Right forelimb (tissue), 1 donor: ENCODE measurements at regions not wholly inside any gene's neighbourhood (a gene's known extent, or its start where the extent isn't known, plus 50 kb on each side); places are given as distances from the start of the nearest gene placed in this dataset.
"Not testable (repeated sequence)": the region's sequence is repeated elsewhere in the genome, so short reads cannot be mapped to it uniquely, and the experiment has no call there.

Experiments used
- DNase-seq: peaks from one replicate; pipeline ENCODE4 v3.0.0-alpha.2; 2018

DNA sequence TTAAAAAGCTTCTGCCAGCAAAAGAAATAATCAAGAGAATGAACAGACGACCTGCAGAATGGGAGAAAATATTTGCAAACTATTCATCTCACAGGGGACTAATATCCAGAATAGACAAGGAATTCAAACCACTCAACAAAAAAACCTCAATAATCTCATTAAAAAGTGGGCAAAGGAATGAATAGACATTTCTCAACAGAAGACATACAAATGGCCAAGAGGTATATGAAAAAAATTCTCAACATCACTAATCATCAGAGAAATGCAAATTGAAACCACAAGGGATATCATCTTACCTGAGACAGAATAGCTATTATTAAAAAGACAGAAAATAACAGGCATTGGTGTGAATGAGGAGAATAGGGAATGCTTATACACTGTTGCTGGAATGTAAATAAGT, 270.0 kb downstream of the DACT1 start:
- DNase-seq = no peak

DNA sequence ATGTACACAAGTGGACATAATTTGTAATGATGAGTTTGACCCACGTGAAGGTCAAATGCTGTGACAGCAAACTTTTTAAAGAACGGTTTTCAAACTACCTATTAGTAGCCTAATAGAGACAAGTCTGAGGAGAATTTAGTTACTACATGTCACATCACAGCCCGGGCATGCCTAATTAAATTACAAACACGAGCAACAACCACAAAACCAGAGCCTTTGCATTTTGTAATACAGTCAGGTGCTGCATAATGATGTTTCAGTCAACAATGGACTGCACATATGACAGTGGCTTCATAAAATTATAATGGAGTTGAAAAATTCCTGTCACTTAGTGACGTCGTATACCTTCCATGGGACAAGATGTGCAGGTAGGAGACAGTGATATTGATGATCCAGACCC, 274.5 kb downstream of the DACT1 start:
- no peak for DNase-seq

DNA sequence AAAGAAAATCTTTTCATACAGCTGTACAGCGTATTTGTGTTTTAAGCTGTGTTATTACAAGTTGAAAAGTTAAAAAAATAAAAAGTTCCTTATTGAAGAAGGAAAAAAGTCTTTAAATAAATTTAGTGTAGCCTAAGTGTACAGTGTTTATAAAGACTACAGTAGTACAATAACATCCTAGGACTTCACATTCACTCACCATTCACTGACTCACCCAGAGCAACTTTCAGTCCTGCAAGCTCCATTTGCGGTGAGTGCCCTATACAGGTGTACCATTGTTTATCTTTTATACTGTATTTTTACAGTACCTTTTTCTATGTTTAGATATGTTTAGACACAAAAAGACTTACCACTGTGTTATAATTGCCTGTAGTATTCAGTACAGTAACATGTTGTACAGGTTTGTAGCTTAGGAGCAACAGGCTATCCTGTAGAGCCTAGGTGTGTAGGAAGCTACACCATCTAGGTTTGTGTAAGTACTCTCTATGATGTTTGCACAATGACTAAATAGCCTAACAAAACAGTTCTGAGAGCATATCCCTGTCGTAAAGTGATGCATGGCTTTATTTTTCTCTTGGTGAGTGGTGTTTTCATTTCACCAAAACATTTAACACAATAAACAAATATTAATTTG, 275.2 kb downstream of the DACT1 start:
- no peak for DNase-seq

DNA sequence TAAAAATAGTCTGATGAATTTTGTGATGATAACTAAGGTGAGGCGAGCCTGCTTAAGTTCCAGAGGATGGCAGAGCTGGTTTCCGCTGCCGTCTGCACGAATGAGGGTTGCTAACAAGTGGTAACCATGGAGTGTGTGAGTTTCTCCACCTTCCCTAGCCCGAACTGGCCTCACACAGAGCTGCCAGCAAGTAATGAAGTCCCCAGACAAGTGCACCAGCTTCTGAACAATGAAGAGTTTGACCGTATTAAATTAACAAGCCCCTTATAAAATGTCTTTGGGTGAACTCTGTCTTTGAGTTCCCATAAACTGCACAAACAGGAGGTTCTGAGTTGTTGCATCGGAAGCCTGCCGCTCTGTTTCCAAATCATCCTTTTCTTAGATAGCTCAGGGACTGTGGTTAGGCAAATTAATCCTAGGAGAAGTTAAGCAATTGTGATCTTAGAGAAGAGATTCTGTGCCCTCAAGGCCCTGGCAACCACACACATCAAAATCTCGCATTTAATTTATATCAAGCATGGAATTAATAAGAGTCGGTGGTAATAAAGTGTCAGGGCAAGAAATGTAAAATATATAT, 274.1 kb upstream of the DAAM1 start:
- DNase-seq = no peak

DNA sequence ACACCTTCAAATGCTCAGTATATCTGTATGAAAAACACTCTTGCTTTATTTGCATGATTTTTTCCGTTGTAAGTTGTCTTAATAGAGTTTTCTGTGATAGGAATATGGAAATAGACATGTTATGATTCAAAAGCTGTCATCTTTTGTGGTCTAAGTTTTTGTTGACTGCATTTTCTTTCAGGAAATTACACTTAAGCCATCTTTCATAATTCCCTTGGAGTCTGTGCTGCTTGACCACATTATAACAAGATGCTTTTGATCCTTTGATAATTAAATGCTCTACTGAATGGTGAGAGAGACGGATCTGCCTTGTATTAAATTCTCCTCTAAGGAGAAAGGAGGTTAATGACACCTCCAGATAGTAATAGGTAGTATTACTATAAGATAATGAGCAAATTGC, 272.8 kb upstream of the DAAM1 start:
- no peak for DNase-seq

DNA sequence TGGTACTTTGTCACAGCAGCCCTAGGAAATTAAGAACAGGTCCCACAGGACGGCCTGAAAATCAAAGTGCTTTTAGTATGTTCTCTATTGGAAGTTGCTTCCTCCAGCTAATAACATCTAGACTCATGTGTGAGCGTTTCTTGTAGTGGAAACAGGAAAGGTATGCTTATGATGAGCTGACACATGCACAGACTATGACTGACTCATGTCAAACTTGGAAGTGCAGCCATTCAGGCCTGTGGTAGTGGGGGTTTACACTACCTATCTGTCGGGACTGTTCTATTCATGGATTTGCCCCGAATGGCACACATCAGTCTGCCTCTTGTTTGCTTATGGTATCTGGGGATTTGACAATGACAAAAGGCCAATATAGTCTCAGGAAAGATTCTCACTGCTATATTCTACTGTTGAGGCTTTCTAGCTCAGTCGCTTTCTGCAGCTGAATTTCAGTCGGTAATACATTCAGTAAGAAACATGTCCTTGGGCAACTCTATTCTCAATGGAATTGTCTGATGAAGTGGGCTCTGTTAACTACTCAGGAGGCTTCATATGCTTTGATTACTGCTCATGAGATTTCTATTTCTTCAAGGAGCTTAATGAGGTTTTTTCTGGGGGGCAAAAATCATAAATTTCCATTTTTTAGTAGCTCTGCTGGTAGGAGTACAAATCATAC, 270.3 kb upstream of the DAAM1 start:
- no peak for DNase-seq

DNA sequence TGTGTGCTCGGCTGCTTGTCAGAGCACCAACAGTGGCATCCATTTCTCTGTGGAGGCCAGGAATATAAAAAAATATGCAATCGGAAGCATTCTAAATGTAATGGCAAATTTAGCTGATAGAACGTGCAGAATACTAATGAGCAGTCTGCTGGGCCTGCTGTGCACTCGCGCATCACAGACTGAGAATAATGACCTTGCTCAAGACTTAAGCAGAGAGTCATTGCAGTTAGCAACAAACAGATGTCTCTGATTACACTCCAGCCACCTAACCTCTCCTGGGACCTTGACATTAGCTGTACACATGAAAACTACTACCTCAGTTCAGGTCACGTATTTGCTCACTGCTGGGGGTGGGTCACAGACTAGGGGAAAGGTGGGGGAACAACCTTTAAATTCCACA, 269.2 kb upstream of the DAAM1 start:
- no peak for DNase-seq

DNA sequence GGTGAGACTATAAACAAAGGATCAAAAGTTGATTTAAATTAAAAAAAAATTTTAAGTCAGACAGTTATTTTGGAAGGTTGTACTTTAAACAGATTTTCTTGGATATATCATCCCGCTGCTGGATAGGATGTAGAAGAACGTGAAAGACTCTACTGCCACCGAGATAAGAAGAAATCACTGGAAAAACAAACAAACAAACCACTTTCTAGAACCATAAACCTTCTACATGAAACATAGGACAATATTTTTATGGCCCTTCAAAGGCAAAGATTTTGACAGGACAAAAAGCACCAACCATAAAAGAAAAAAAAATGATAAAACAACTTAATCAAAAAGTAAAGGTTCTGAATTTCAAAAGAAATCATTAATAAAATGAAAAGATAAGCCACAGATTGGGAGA, 268.2 kb upstream of the DAAM1 start:
- no peak for DNase-seq

DNA sequence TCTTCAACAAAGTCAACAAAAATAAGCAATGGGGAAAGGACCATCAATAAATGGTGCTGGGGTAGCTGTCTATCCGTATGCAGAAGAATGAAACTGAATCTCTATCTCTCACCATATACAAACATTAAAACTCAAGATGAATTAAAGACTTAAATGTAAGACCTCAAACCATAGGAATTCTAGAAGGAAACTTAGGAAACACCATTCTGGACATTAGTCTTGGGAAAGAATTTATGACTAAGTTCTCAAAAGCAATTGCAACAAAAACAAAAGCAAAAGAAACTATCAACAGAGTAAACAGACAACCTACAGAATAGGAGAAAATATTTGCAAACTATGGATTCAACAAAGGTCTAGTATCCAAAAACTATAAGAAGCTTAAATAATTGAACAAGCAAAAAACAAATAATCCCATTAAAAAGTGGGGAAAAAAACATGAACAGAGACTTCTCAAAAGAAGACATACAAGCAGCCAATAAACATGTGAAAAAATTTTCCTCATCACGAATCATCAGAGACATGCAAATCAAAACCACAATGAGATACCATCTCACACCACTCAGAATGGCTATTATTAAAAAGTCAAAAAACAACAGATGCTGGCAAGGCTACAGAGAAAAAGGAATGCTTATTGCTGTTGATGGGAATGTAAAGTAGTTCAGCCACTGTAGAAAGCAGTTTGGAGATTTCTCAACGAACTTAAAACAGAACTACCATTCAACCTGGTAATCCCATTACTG, 266.1 kb upstream of the DAAM1 start:
- not testable (repeated sequence) for DNase-seq

DNA sequence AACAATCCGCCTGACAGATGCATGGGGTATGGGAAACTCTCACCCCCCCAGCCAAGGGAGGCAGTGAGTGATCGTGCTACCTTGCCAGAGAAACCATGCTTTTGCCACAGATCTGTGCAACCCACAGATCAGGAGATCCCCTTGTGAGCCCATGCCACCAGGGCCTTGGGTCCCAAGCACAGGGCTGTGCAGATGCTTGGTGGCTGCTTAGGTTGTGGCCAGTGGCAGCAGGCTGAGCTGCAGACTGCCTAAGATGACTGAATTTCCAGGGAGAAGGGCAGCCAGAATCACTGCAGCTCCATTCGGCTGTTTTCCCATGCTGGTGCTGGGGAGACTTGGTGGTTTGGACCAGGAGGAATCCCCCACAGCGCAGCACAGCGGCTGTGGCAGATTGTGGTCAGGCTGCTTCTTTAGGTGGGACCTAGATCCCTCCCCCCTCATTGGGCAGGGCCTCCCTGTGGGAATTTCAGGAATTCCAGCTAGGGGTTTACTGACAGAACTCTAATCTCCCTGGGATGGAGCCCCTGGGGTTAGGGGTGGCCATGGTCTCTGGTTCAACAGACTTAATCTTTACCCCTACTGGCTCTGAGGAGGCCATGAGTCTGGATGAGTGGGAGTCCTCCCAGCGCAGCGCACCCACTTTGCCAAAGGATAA, 264.6 kb upstream of the DAAM1 start:
- no peak for DNase-seq

DNA sequence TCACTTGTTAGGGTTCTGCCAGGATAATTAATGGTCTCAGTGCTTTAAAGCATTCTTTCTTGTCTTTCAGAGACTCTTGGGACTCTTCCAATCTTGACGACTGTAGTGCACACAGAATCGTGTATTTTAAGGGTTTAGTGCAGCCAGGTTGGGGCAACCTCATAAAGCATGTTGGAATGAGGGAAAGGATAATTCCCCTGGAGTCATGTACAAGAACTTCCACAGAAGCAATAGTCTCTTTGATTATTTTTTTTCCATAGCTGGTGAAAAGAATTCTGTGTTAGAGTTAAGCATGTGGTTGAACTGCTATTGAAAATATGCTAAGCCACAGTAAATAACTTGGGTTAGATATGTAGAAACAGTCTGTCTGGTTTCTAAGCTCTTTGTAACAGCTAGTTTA, 246.8 kb upstream of the DAAM1 start:
- no peak for DNase-seq

DNA sequence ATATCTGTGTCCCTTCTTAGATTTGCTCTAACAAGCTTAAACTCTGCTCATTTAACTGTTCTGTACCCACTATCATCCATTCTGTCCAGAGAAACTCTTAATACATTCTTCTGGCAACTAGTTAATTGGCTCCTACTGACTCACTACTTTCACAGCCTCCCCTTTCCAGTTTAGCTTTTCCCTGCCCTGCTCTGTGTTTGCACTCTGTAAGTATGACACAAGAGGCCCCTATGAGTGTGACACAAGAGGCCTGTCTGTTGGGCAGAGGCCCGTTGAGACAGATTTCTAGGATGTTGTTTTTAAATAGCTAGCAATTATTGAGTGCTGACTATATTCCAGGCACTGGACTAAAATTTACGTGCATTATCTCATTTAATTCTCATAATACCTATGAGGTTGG, 246.0 kb upstream of the DAAM1 start:
- DNase-seq = no peak

DNA sequence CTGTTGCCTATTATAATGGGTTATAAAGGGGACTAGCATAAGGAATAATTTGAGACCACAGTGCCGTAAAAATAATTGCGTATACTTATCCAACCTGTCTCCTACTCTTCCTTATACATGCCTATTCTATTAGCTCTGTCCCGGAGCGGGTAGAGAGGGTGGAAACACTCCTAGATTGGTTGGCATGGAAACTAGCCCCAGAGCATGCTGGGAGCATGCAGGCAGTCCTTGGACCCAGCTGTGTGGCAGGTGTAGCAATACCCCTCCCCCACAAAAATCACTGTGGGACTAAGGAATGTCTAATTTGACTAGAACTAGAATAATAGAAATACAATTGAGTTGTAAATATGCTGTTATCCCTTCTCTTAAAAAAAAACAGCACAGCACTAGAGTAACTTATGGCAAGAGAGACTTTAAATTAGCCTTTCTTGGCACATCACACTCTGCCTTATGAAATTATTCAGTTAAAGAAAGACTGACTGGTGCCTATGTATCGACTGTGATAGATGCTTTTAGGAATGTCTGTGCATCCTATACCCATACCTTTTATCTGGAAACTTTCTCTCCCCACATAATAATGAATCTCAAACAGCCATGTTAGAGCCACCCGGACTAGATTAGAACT, 244.0 kb upstream of the DAAM1 start:
- no peak for DNase-seq

DNA sequence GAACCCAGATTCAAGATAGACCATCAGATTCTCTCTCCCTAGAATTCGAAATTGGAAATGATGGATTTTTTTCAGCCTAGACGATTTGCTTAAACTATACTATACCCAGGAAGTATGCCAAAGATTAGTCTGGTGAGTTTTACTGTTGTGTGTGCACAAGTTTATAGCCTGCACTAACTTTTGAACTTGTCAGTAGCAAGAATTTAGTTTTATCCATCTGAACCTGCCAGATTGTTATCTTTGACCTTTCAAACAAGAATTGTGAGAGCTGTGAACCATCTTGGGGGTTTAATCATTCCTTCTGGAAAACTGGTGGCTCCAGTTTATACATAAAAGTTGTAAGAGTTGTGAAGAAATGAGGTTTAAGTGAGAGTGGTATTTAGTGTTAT, 243.5 kb upstream of the DAAM1 start:
- no peak for DNase-seq

DNA sequence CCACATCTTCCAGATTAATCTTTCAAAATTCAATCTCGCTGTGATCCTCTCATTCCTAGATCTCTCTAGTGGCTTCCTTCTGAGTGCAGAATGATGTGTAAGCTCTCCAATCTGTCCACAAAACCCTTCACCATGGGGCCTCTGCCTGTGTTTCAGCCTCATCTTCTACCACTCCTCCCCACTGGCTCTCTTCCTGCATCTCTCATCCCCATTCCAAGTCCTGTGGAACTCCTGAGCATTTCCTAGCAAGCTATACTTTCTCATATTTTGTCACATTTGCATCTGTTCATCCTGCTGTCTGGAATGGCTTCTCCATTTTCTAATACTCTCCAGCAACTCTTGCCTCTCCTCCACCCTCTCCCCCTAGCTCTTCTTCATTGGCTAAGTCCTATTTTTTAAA, 242.0 kb upstream of the DAAM1 start:
- DNase-seq = no peak

DNA sequence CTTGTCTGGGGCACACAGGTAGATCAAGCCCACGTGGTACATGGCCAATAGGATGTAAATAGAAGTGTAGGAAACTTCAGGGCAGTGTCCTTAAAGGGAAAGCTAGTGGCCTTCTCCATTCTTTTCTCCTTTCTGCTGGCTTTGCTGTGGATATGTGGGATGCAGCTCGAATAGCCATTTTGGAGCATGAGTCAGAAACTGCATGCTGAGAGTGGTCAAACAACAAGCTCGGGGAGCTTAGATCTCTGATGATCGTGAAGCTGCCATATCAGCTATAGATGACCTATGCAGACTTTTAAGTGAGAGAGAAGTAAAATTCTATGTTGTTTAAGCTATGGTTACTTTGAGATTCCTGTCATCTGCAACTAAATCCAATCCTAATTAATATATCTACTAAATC, 241.3 kb upstream of the DAAM1 start:
- DNase-seq = no peak

DNA sequence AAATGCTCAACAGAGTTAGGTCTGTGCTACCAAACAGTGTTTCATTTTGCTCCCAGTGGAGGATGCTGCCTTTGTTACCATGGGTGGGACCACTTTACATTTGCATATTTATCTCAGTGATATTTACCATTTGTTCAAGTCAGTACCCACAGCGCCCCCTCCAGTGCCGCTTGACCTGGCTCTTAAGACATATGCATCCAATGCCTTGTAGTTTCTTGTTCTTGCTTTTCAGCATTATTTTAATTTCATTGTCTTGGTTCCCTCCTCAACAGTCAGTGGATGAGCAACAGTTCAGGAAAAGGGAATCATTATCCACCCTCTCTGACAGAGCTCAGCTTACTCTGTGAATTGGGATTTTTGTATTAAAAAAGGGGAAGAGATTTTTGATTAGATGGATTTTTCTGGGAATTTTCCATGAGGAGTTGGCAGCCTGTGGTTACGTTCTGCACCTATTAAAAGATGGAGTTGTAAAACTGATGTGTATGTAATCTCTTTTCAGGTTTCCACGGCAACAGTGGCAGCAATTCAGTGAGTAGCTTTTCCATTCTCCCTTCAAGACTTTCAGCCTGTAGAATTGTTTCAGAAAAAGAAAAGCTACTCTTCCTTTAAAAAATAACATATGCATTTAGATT, 240.5 kb upstream of the DAAM1 start:
- peak; percentile 69 for DNase-seq

DNA sequence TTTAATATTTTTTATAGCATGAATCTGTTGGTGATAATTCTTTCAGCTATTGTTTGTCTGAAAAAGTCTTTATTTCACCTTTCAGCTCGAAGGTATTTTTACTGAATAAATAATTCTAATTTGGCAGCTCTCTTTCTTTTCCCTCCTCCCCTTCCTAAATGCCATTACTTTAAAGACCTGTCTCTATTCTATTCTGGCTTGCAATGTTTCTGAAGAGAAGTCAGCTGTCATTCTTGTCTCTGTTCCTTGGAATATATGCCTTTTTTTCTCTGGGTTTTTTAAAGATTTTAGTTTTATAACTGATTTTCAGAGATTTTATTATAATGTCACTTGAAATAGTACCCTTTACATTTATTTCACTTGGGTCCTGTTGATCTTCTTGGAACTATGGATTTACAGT, 237.9 kb upstream of the DAAM1 start:
- no peak for DNase-seq

DNA sequence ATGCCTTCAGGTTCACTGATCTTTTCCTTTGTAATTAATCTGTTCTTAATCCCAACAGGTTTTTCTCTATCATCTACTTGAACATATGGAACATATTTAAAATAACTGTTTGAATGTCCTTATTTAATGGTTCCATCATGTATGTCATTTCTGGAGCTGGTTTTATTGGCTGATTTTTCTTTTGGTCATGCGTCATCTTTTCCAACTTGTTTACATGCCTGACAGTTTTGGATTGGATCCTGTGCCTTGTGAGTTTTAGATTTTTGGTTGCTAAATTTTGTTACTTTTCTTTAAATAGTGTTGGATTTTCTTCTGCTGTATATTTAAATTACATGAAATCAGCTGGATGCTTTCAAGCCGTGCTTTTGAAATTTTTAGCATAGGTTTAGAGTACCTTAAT, 237.3 kb upstream of the DAAM1 start:
- DNase-seq = no peak

DNA sequence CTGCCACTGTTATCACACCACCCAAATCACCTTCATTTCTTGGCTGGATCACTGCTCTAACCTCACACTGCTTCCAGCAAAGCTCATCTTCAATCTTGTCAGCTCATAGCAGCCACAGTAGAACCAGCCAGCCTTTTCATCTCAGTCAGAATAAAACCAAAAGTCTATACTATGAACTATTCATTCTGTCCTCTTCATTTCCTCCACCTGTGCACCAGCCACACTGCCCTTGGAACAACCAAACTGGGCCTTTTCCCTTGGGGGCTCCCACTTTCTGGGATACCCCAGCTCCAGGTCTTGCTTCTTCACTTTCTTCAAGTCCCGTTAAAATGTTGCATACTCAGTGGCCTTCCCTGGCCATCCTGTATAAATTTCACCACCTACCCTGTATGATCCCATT, 234.4 kb upstream of the DAAM1 start:
- DNase-seq = no peak

DNA sequence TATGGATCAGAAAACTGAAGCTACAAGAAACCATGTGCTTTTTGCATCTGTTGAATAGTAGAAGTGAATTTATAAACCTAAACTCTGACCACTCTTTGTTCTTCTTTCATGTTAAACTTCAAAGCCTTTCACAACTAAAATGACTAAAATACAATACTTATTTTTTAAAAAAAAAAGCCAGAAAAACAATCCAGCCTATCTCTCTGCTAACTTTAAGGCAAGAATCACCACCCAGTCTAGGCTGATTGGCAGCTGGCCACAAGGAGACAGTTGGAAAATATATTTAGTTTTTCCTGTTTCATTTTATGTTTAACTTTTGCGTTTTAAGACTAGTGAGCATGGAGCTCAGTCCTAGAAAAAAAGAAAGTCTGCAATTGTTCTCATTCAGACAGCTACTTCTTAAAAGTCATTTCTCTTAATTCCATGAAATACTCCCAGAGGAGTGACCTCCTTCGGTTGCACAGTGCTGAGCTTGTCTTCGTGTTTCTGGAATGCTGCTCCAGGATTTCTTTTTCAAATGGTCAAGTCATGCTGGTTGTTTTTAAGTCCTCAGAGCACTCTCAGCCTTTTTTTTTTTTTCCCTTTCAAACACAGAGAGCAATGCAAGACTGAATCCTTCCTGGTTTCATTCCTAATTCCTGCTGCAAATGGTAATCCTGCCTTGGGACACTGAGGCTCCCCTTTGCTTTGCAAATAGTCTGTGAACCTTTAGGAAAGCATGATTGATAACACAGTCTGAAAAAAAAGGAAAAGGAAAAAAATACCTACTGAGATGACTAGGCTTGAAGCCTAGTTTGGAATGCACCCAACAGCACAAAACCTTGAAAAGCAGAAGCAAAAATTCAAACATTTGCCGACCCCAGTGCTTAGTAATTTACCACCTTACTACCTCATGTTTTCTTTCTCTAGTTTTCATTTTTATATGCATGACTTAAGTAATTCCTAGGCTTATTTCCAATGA, 233.3 kb upstream of the DAAM1 start:
- DNase-seq = no peak
